ENCODE measurements at regions not wholly inside any gene's neighbourhood (a gene's known extent, or its start where the extent isn't known, plus 50 kb on each side); places are given as distances from the start of the nearest gene placed in this dataset.

GRCh38 chr6:21648475-21649050, 55.0 kb downstream of the SOX4 start:
- no peak for DNase-seq

- no peak for DNase-seq
These were observed 59.8 kb downstream of the SOX4 start for GRCh38 chr6:21653323-21653722.

- no peak for DNase-seq
These were observed 60.4 kb downstream of the SOX4 start for GRCh38 chr6:21653905-21654304.

- DNase-seq, result no peak
These were observed 60.8 kb downstream of the SOX4 start for GRCh38 chr6:21654361-21654760.

GRCh38 chr6:21663966-21664313, 70.4 kb downstream of the SOX4 start:
- DNase-seq, result no peak

- peak; percentile 25 for DNase-seq
These were observed 71.0 kb downstream of the SOX4 start for GRCh38 chr6:21664314-21665109.

- DNase-seq, result no peak
These were observed 71.5 kb downstream of the SOX4 start for GRCh38 chr6:21665110-21665391.

GRCh38 chr6:21665392-21666200, 72.0 kb downstream of the SOX4 start:
- DNase-seq, result no peak

- DNase-seq, result peak; percentile 29
These were observed 72.7 kb downstream of the SOX4 start for GRCh38 chr6:21666201-21666691.

GRCh38 chr6:21666853-21667681, 73.5 kb downstream of the SOX4 start:
- DNase-seq, result no peak

- DNase-seq, result no peak
These were observed 75.2 kb downstream of the SOX4 start for GRCh38 chr6:21668795-21669194.

GRCh38 chr6:21676769-21677168, 83.2 kb downstream of the SOX4 start:
- DNase-seq, result no peak

GRCh38 chr6:21678990-21679389, 85.4 kb downstream of the SOX4 start:
- no peak for DNase-seq

GRCh38 chr6:21679761-21680265, 86.3 kb downstream of the SOX4 start:
- DNase-seq, result no peak

- no peak for DNase-seq
These were observed 87.1 kb downstream of the SOX4 start for GRCh38 chr6:21680611-21681010.

GRCh38 chr6:21690489-21690888, 96.9 kb downstream of the SOX4 start:
- DNase-seq, result no peak

GRCh38 chr6:21691685-21692346, 98.3 kb downstream of the SOX4 start:
- DNase-seq, result no peak

GRCh38 chr6:21692721-21693120, 99.2 kb downstream of the SOX4 start:
- DNase-seq, result no peak

GRCh38 chr6:21694168-21694567, 100.6 kb downstream of the SOX4 start:
- DNase-seq, result no peak

GRCh38 chr6:21707524-21708319, 114.2 kb downstream of the SOX4 start:
- DNase-seq, result no peak

GRCh38 chr6:21708320-21708580, 114.7 kb downstream of the SOX4 start:
- no peak for DNase-seq

- no peak for DNase-seq
These were observed 116.7 kb downstream of the SOX4 start for GRCh38 chr6:21710216-21710615.

Measured in NCI-H2171 (cell line).